DND-41 (cell line): ENCODE measurements at regions not wholly inside any gene's neighbourhood (a gene's known extent, or its start where the extent isn't known, plus 50 kb on each side); places are given as distances from the start of the nearest gene placed in this dataset.

Experiments used
- ATAC-seq: fragments of 200-7000 bp; cut with Tn5 transposase; 3 replicates; pipeline ENCODE4 v1.9.1; 2021; ENCODE audit warnings: low read depth; ENCODE audit not compliant: insufficient read depth
- DNase-seq: peaks from one replicate; pipeline ENCODE4 v3.0.0-alpha.2; 2020
- H2AFZ ChIP-seq: 2 replicates; pipeline ENCODE4 v1.6.0; 2012; ENCODE audit warnings: low read depth, low read length
- H3K27ac ChIP-seq: 2 replicates; pipeline ENCODE4 v1.5.1; 2012; ENCODE audit warnings: low read length, inconsistent platforms
- H3K27me3 ChIP-seq: fragments of 200-600 bp; sonication (generic); 2 replicates; pipeline ENCODE4 v1.6.0; 2012; ENCODE audit warnings: low read length, mild to moderate bottlenecking, inconsistent platforms; ENCODE audit not compliant: insufficient read depth, poor library complexity
- H3K36me3 ChIP-seq: 2 replicates; pipeline ENCODE4 v1.5.1; 2012; ENCODE audit warnings: low read length, inconsistent platforms; ENCODE audit not compliant: insufficient read depth
- H3K4me1 ChIP-seq: 2 replicates; pipeline ENCODE4 v1.5.1; 2012; ENCODE audit warnings: mild to moderate bottlenecking, low read length; ENCODE audit not compliant: insufficient read depth
- H3K4me2 ChIP-seq: 2 replicates; pipeline ENCODE4 v1.6.0; 2012; ENCODE audit warnings: mild to moderate bottlenecking, moderate library complexity, low read length, inconsistent platforms; ENCODE audit not compliant: insufficient read depth
- H3K4me3 ChIP-seq, 2 experiments: fragments of 200-600 bp in 1 of 2; shearing (Covaris generic) in 1 of 2; 2 replicates each; pipeline ENCODE4 v1.5.1; 2012 to 2016; ENCODE audit warnings: inconsistent platforms in 2 of 2, low read length in 2 of 2, mild to moderate bottlenecking in 2 of 2, low read depth in 1 of 2, moderate library complexity in 1 of 2
- H3K79me2 ChIP-seq: 2 replicates; pipeline ENCODE4 v1.6.0; 2012; ENCODE audit warnings: low read length, inconsistent platforms; ENCODE audit not compliant: insufficient read depth
- H3K9ac ChIP-seq: 2 replicates; pipeline ENCODE4 v1.6.0; 2012; ENCODE audit warnings: low read depth, mild to moderate bottlenecking, inconsistent platforms, low read length, moderate library complexity
- H3K9me3 ChIP-seq: 2 replicates; pipeline ENCODE4 v1.5.1; 2012; ENCODE audit warnings: low read length, moderate library complexity, mild to moderate bottlenecking, inconsistent platforms; ENCODE audit not compliant: insufficient read depth, severe bottlenecking
- H4K20me1 ChIP-seq: 2 replicates; pipeline ENCODE4 v1.6.0; 2012; ENCODE audit warnings: low read length; ENCODE audit not compliant: insufficient read depth
- EZH2 ChIP-seq: IDR thresholded peaks from 3 replicates; pipeline ENCODE4 v1.6.1; 2012; ENCODE audit warnings: borderline replicate concordance, low read depth, mild to moderate bottlenecking, moderate library complexity, low read length, inconsistent platforms; ENCODE audit not compliant: severe bottlenecking
- TF ChIP-seq, protein P1 (sequence below): IDR thresholded peaks from 2 replicates; pipeline ENCODE4 v1.5.1; 2012; ENCODE audit warnings: borderline replicate concordance, low read length, moderate library complexity, mild to moderate bottlenecking; ENCODE audit not compliant: poor library complexity, severe bottlenecking; ENCODE audit errors: extremely low read depth

DNA sequence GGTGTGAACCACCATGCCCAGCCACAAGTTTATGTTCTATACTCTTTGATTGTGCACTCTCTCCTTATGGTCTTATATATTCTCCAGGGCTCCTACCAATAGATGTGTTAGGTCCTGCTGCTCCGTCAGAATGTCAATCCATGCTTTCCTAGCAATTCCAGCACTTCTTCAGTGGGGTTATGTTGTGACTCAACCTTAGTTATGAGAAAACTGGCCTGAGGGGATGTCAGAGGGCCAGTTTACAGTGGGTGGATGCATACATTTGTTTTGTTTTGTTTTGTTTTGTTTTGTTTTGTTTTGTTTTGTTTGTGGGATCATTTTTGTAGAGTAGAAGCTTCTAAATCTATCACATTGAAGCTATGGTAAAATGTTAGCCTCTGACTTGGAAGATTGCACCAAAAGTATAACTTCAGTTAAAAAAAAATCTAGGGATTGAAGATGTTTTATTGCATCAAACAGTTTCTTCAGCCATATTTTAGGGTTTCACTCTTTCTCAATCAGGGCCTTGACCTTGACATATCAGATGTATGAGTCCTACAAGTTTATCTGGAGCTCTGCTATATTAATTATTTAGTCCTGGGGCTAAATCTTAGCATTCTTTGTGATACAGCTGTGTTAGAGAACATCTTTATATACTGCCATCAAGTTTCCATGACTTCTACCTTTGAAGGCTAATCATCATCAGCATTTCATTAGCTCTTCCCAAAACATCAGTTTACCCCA lies 191.6 kb upstream of the CNTN5 start:
- Histone ChIP-seq H2AFZ (no peak overlapping the region), H3K9me3 (peaks cover 6% of the 10 kb centered on the region)

DNA sequence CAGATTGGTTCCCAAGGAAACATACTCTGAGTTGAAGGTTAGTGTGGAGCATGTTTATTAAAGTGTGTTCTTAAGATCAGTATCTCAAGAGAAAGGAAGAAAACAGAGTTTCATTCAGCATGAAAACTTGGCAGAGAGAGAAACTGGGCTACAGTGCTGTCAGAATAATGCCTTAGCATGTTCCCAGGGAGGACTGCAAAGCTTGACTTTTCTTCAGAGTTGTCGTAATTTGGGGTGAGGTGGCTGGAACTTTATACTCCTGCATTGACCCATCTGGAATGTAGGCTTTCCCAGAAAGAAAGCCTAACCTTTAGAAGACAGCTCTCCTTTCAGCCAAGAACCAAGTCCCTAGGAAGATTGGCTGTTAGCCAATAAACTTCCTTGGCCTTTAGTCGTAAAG lies 190.8 kb upstream of the CNTN5 start:
- no peak for ATAC-seq
- DNase-seq, result no peak
- Histone ChIP-seq H3K36me3 (no peaks in the 10 kb centered on the region), H3K9ac (no peak overlapping the region), H3K79me2 (no peaks in the 10 kb centered on the region), H4K20me1 (no peaks in the 10 kb centered on the region), H2AFZ (no peak overlapping the region), H3K9me3 (peaks cover 5% of the 10 kb centered on the region), H3K4me1 (no peaks in the 10 kb centered on the region), H3K4me3 (no peak overlapping the region), H3K4me2 (no peak overlapping the region), H3K27me3 (no peaks in the 10 kb centered on the region), H3K27ac (no peak overlapping the region)
- TF ChIP-seq EZH2, result no peak

More for the DNA sequence above, 191.6 kb upstream of the CNTN5 start:
- H3K79me2 ChIP-seq, result no peaks in the 10 kb centered on the region
- no peaks in the 10 kb centered on the region for H4K20me1 ChIP-seq
- no peak overlapping the region for H3K4me3 ChIP-seq
- no peak overlapping the region for H3K4me2 ChIP-seq
- H3K9ac ChIP-seq, result no peak overlapping the region
- H3K27me3 ChIP-seq, result no peaks in the 10 kb centered on the region
- TF ChIP-seq, protein P1, sequence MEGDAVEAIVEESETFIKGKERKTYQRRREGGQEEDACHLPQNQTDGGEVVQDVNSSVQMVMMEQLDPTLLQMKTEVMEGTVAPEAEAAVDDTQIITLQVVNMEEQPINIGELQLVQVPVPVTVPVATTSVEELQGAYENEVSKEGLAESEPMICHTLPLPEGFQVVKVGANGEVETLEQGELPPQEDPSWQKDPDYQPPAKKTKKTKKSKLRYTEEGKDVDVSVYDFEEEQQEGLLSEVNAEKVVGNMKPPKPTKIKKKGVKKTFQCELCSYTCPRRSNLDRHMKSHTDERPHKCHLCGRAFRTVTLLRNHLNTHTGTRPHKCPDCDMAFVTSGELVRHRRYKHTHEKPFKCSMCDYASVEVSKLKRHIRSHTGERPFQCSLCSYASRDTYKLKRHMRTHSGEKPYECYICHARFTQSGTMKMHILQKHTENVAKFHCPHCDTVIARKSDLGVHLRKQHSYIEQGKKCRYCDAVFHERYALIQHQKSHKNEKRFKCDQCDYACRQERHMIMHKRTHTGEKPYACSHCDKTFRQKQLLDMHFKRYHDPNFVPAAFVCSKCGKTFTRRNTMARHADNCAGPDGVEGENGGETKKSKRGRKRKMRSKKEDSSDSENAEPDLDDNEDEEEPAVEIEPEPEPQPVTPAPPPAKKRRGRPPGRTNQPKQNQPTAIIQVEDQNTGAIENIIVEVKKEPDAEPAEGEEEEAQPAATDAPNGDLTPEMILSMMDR, result no peak
- TF ChIP-seq EZH2, result no peak
- no peak for DNase-seq
- no peak overlapping the region for H3K27ac ChIP-seq
- no peaks in the 10 kb centered on the region for H3K36me3 ChIP-seq
- no peak for ATAC-seq
- no peaks in the 10 kb centered on the region for H3K4me1 ChIP-seq

DNA sequence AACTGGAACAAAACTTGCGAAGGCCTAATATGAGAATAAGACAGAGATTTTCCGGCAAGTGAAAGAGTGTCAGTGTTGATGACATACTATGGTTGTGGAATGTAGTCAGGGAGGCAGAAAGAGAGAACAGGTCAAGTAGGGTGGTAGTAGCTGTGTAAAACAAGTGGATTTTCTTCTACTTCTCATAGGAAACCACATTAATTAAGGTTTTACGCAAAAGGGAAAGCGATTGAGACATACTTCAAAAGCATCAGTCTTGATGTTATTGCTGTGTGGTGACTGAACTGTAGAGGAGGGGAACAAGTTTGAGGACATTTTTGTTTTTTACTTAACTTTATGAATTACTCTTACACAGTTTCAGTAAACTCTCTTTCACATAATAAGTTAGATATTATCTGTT lies 186.0 kb upstream of the CNTN5 start:
- H3K9me3 ChIP-seq, result no peaks in the 10 kb centered on the region
- H3K36me3 ChIP-seq, result no peaks in the 10 kb centered on the region
- H3K4me1 ChIP-seq, result no peaks in the 10 kb centered on the region
- no peak for TF ChIP-seq EZH2
- TF ChIP-seq, protein P1, result no peak
- no peaks in the 10 kb centered on the region for H4K20me1 ChIP-seq
- H3K79me2 ChIP-seq, result no peaks in the 10 kb centered on the region
- no peaks in the 10 kb centered on the region for H3K27me3 ChIP-seq
- no peak overlapping the region for H3K4me2 ChIP-seq
- no peak overlapping the region for H3K27ac ChIP-seq
- H3K9ac ChIP-seq, result no peak overlapping the region
- H3K4me3 ChIP-seq, result no peak overlapping the region
- no peak for DNase-seq
- ATAC-seq, result no peak
- no peak overlapping the region for H2AFZ ChIP-seq

DNA sequence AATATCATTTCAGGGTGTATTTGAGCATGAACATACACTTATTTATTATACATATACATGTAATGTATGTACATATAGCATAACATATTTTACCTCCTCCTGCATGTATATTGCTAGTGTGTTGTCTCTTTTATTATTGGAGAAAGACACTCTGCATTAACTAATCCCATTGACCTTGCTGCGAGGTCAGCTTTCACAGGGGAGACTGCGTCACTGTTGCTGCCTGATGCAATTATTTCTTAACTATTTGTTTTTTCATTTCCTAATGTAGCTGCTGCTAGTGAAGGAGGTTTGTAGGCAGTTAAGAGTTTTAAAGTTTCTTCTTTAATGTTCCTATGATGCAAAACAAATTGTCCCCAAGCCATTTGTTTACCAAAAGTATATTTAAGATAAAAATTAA lies 185.4 kb upstream of the CNTN5 start:
- Histone ChIP-seq H3K9ac (no peak overlapping the region), H3K4me3 (no peak overlapping the region), H3K79me2 (no peaks in the 10 kb centered on the region), H4K20me1 (no peaks in the 10 kb centered on the region), H3K36me3 (no peaks in the 10 kb centered on the region), H3K27ac (no peak overlapping the region), H3K4me1 (no peaks in the 10 kb centered on the region), H3K27me3 (no peaks in the 10 kb centered on the region), H3K9me3 (no peaks in the 10 kb centered on the region), H3K4me2 (no peak overlapping the region), H2AFZ (no peak overlapping the region)
- TF ChIP-seq, protein P1, result no peak
- no peak for TF ChIP-seq EZH2
- DNase-seq (no peak), ATAC-seq (no peak)
